NCI-H2107 (cell line): ENCODE measurements at regions not wholly inside any gene's neighbourhood (a gene's known extent, or its start where the extent isn't known, plus 50 kb on each side); places are given as distances from the start of the nearest gene placed in this dataset.
"Not testable (repeated sequence)": the region's sequence is repeated elsewhere in the genome, so short reads cannot be mapped to it uniquely, and the experiment has no call there.

Experiments used
- DNase-seq: peaks from one replicate; lab custom pipeline; 2025; lab: John Stamatoyannopoulos, UW

- no peak for DNase-seq
These were observed 50.7 kb upstream of the TAC4 start for GRCh38 chr17:49898366-49899190.

GRCh38 chr17:49899191-49899485 lies 51.3 kb upstream of the TAC4 start:
- DNase-seq, result no peak

GRCh38 chr17:49899588-49899987 lies 51.7 kb upstream of the TAC4 start:
- DNase-seq, result no peak

- not testable (repeated sequence) for DNase-seq
These were observed 52.9 kb upstream of the TAC4 start for GRCh38 chr17:49900801-49901200.

- peak; percentile 16 for DNase-seq
These were observed 53.8 kb upstream of the TAC4 start for GRCh38 chr17:49901460-49902331.

GRCh38 chr17:49903523-49903922 lies 55.7 kb upstream of the TAC4 start:
- DNase-seq, result no peak

GRCh38 chr17:49904893-49905292 lies 57.0 kb upstream of the TAC4 start:
- no peak for DNase-seq

GRCh38 chr17:49906531-49907136 lies 58.8 kb upstream of the TAC4 start:
- no peak for DNase-seq

- DNase-seq, result no peak
These were observed 59.4 kb upstream of the TAC4 start for GRCh38 chr17:49907279-49907678.

- DNase-seq, result no peak
These were observed 59.9 kb upstream of the DLX4 start for GRCh38 chr17:49908782-49909714.

- no peak for DNase-seq
These were observed 58.7 kb upstream of the DLX4 start for GRCh38 chr17:49910094-49910857.

GRCh38 chr17:49910858-49911204 lies 58.2 kb upstream of the DLX4 start:
- no peak for DNase-seq

- no peak for DNase-seq
These were observed 57.3 kb upstream of the DLX4 start for GRCh38 chr17:49911719-49912118.

- no peak for DNase-seq
These were observed 55.5 kb upstream of the DLX4 start for GRCh38 chr17:49913226-49914095.

GRCh38 chr17:49914096-49914490 lies 54.9 kb upstream of the DLX4 start:
- peak; percentile 38 for DNase-seq

- no peak for DNase-seq
These were observed 54.3 kb upstream of the DLX4 start for GRCh38 chr17:49914664-49915063.

GRCh38 chr17:49915260-49915659 lies 53.7 kb upstream of the DLX4 start:
- no peak for DNase-seq

- DNase-seq, result no peak
These were observed 53.3 kb upstream of the DLX4 start for GRCh38 chr17:49915670-49916069.

- DNase-seq, result no peak
These were observed 52.0 kb upstream of the DLX4 start for GRCh38 chr17:49916854-49917515.

GRCh38 chr17:49918591-49918990 lies 50.4 kb upstream of the DLX4 start:
- DNase-seq, result no peak
